Heart left ventricle (tissue), 13 donors: ENCODE measurements at regions not wholly inside any gene's neighbourhood (a gene's known extent, or its start where the extent isn't known, plus 50 kb on each side); places are given as distances from the start of the nearest gene placed in this dataset.

Experiments
- CTCF ChIP-seq, 12 donors: fragments of 200-600 bp; sonication (generic) in 4 of 12; IDR thresholded peaks; one replicate each; pipeline versions ENCODE4 v1.5.0 to v1.8.0; 2018 to 2022; ENCODE audit warnings: antibody characterized with exemption in 12 of 12, mild to moderate bottlenecking in 5 of 12
- POLR2A ChIP-seq, 2 donors: fragments of 450-650 bp; IDR thresholded peaks; one replicate each; pipeline ENCODE4 v1.6.1; 2017; ENCODE audit warnings: antibody characterized with exemption in 2 of 2, mild to moderate bottlenecking in 2 of 2, moderate library complexity in 2 of 2
- donor health status: ischemic (EF 13 %, LVEDD 7.1; RV severe dilation, severe dysfunction).
- donor health status: DM: no; HTN: yes; CAD: no.
- donor health status: DM: no; HTN: no; CAD: no.
- donor health status: ischemic (EF 25% LVEDD 6.9; RV normal size, moderate dysfunction).
- donor health status: ischemic (EF 25% LVEDD 5.7; RV mildly dilated, moderate dysfunction).
- donor health status: ischemic (EF 35%, LVEDD 5.7; RV mildly dilated, moderate dysfunction).
- donor health status: nonischemic (EF 11% LVEDD 7.7; RV severe dilation, severe dysfunction).
- donor health status: DM: yes; HTN: yes; CAD: no.
- donor health status: PGD.
- donor health status: ischemic (EF 29% LVEDD 5.4; RV normal size, mild dysfunction).
- donor health status: nonischemic (EF 23%, LVEDD 6.1; RV moderate dilation, normal function).

- no peak for TF ChIP-seq CTCF (IDR thresholded peaks at IDR 0.05)
- TF ChIP-seq POLR2A (IDR thresholded peaks at IDR 0.05), result no peak
Observed at GRCh38 chr4:33661636-33662035, 2582.7 kb downstream of the ARAP2 start.
